Glutamatergic neuron (in vitro differentiated cells): ENCODE measurements at regions not wholly inside any gene's neighbourhood (a gene's known extent, or its start where the extent isn't known, plus 50 kb on each side); places are given as distances from the start of the nearest gene placed in this dataset.
"Not testable (repeated sequence)": the region's sequence is repeated elsewhere in the genome, so short reads cannot be mapped to it uniquely, and the experiment has no call there.

Source experiments
- DNase-seq: peaks from one replicate; pipeline ENCODE4 v3.0.0; 2022
- H3K27ac Mint-ChIP-seq: one replicate; pipeline ENCODE4 v1.8.0; 2020; ENCODE audit warnings: mild to moderate bottlenecking, mixed read lengths, inconsistent platforms; ENCODE audit not compliant: unreplicated experiment
- H3K27me3 Mint-ChIP-seq: one replicate; pipeline ENCODE4 v1.8.0; 2020; ENCODE audit warnings: mild to moderate bottlenecking, moderate library complexity, mixed read lengths, inconsistent platforms; ENCODE audit not compliant: unreplicated experiment
- H3K36me3 Mint-ChIP-seq: one replicate; pipeline ENCODE4 v1.8.0; 2020; ENCODE audit warnings: mild to moderate bottlenecking, mixed read lengths, inconsistent platforms; ENCODE audit not compliant: unreplicated experiment
- H3K4me1 Mint-ChIP-seq: one replicate; pipeline ENCODE4 v1.8.0; 2020; ENCODE audit warnings: mild to moderate bottlenecking, low read depth, mixed read lengths, inconsistent platforms; ENCODE audit not compliant: unreplicated experiment
- H3K4me3 Mint-ChIP-seq: one replicate; pipeline ENCODE4 v1.8.0; 2020; ENCODE audit warnings: mild to moderate bottlenecking, mixed read lengths, inconsistent platforms; ENCODE audit not compliant: unreplicated experiment
- H3K9me3 Mint-ChIP-seq: one replicate; pipeline ENCODE4 v1.8.0; 2020; ENCODE audit warnings: mild to moderate bottlenecking, moderate library complexity, mixed read lengths, inconsistent platforms; ENCODE audit not compliant: unreplicated experiment
- CTCF ChIP-seq: fragments of 200-600 bp; sonication (generic); IDR thresholded peaks from one replicate; pipeline ENCODE4 v1.5.0; 2021; ENCODE audit not compliant: partially characterized antibody, unreplicated experiment

- Mint-ChIP-seq H3K36me3 (no peaks in the 10 kb centered on the region), H3K4me1 (no peaks in the 10 kb centered on the region), H3K4me3 (no peak overlapping the region), H3K27me3 (no peaks in the 10 kb centered on the region), H3K27ac (no peak overlapping the region), H3K9me3 (no peaks in the 10 kb centered on the region)
- TF ChIP-seq CTCF = no peak
- DNase-seq = no peak
Measured at GRCh38 chr2:203619267-203619878, 84.3 kb upstream of the RAPH1 start.

- no peaks in the 10 kb centered on the region for H3K9me3 Mint-ChIP-seq
- no peaks in the 10 kb centered on the region for H3K27me3 Mint-ChIP-seq
- no peak for TF ChIP-seq CTCF
- H3K4me3 Mint-ChIP-seq = no peak overlapping the region
- H3K27ac Mint-ChIP-seq = no peak overlapping the region
- H3K36me3 Mint-ChIP-seq = no peaks in the 10 kb centered on the region
- no peaks in the 10 kb centered on the region for H3K4me1 Mint-ChIP-seq
- DNase-seq = no peak
Measured at GRCh38 chr2:203621981-203622515, 84.4 kb upstream of the CD28 start.

- H3K9me3 Mint-ChIP-seq = no peaks in the 10 kb centered on the region
- H3K4me1 Mint-ChIP-seq = no peaks in the 10 kb centered on the region
- no peak overlapping the region for H3K27ac Mint-ChIP-seq
- TF ChIP-seq CTCF = no peak
- H3K4me3 Mint-ChIP-seq = no peak overlapping the region
- H3K27me3 Mint-ChIP-seq = no peaks in the 10 kb centered on the region
- no peaks in the 10 kb centered on the region for H3K36me3 Mint-ChIP-seq
- no peak for DNase-seq
Measured at GRCh38 chr2:203623096-203623495, 83.3 kb upstream of the CD28 start.

- no peak overlapping the region for H3K4me3 Mint-ChIP-seq
- no peaks in the 10 kb centered on the region for H3K27me3 Mint-ChIP-seq
- no peaks in the 10 kb centered on the region for H3K4me1 Mint-ChIP-seq
- H3K36me3 Mint-ChIP-seq = no peaks in the 10 kb centered on the region
- DNase-seq = no peak
- TF ChIP-seq CTCF = no peak
- no peak overlapping the region for H3K27ac Mint-ChIP-seq
- no peaks in the 10 kb centered on the region for H3K9me3 Mint-ChIP-seq
Measured at GRCh38 chr2:203623661-203624060, 82.8 kb upstream of the CD28 start.

GRCh38 chr2:203625701-203626100, 80.7 kb upstream of the CD28 start:
- no peaks in the 10 kb centered on the region for H3K4me1 Mint-ChIP-seq
- H3K36me3 Mint-ChIP-seq = no peaks in the 10 kb centered on the region
- no peak for TF ChIP-seq CTCF
- no peak overlapping the region for H3K4me3 Mint-ChIP-seq
- no peaks in the 10 kb centered on the region for H3K27me3 Mint-ChIP-seq
- no peak overlapping the region for H3K27ac Mint-ChIP-seq
- no peak for DNase-seq
- H3K9me3 Mint-ChIP-seq = no peaks in the 10 kb centered on the region

- not testable (repeated sequence) for H3K27me3 Mint-ChIP-seq, H3K36me3 Mint-ChIP-seq, DNase-seq, H3K4me3 Mint-ChIP-seq, H3K9me3 Mint-ChIP-seq, H3K27ac Mint-ChIP-seq, H3K4me1 Mint-ChIP-seq
Measured at GRCh38 chr2:203626247-203626646, 80.2 kb upstream of the CD28 start.
